GM18498 (cell line): ENCODE measurements at regions not wholly inside any gene's neighbourhood (a gene's known extent, or its start where the extent isn't known, plus 50 kb on each side); places are given as distances from the start of the nearest gene placed in this dataset.

Experiments
- ATAC-seq: cut with Tn5 transposase; IDR thresholded peaks from one replicate; pipeline ENCODE4 v1.9.1; 2021; ENCODE audit warnings: mild to moderate bottlenecking, moderate library complexity; ENCODE audit not compliant: unreplicated experiment

DNA sequence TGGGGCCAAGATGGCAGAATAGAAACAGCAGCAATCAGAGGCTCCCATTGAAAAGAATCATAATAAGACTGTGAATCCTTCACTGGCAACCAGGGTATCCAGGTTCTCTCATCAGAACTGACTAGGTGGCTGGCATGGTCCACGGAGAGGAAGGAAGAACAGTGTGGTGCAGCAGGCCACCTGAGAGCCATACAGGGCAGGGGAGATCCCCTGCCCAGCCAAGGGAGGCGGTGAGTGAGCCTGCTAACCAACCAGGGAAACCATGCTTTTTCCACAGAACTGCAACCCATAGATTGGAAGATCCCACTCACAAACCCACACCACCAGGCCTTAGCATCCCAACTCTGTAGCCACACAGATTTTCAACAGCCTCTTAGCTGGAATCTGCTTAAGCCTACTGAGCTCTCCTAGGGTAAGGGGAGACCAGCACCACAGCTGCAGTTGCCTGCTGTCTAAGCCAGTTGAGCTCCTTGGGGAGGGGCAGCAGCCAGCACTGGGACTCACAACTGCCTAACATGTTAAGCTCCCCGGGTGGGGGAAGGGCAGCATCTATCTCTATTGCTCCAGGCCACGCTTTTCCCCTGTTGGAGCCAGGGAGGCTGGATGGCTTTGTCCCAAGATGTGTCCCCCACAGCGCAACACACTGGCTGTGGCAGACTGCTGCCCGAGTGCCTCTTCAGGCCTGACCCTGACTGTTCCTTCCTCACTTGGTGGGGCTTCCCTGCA is 342.6 kb upstream of the CCDC196 start:
- no peak for ATAC-seq

DNA sequence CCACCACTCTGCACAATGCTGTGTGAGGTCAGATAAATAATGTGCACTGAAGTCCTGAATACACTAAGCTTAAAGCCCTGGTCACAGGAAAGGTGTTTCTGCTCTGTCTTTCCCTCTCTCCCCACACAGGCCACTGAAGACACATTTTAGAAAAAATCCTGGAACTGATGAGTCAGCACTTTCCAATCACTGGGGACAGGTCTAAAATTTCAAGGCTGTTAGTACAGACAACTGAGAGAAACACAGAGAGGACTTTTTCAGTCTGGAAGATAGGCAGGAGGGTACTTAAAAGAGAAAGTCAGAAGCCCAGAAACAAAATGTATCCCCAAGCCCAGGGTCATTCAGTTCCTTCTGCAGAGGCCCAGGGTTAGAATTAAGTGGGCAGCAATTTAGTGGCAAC is 333.9 kb upstream of the CCDC196 start:
- no peak for ATAC-seq

DNA sequence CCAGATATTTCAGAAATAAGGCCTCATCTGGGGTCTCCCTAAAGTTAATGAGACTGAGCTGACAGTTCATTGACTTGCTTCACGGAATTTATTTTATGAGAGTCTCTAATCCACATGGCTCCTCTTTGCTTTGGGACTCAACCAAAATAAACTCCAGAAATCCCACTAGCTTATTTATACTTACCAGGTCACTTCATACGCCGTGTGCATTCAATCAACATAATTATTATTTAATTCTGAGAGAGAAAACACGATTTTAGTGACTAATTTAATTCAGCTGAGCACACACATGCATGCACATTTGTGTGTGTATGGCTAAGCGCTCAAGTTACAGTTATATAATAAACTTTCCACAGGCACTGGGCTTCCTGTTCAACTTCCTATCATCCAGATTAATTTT is 333.4 kb upstream of the CCDC196 start:
- ATAC-seq, result no peak

DNA sequence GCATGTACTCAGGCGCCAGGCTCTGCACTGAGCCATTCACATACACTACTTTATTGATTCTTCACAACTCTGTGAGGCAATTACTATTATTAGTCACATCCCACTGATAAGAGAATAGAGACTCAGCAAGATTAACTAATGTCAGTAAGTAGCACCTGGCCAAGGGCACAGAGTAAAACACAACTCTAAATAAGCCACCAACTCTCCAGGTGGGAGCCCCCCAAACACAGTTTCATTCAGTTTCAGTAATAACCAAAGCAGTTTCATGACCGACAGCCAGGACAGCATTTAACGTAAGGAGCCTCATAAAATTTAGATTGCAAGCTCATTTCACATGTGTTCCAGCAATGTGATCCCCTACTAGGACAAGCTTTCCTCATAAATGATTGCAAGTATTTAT is 323.1 kb upstream of the CCDC196 start:
- ATAC-seq, result no peak

DNA sequence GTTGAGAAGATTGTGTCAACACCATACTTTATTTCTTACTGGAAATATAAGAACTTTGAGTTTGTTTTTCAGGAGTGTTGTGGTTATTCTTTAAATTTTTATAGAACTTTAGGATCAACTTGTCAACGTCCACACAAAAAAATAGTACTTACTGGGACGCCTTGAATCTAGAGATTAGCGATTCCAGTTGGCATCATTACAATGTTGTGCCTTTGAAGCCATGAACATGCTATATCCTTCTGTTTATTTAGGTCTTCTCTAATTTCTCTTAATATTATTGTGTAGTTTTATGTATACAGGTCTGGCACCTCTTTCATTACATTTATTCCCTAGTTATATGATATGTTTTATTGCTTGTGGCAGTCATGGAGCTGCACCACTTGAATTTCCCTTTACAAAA is 320.8 kb upstream of the CCDC196 start:
- ATAC-seq, result no peak

DNA sequence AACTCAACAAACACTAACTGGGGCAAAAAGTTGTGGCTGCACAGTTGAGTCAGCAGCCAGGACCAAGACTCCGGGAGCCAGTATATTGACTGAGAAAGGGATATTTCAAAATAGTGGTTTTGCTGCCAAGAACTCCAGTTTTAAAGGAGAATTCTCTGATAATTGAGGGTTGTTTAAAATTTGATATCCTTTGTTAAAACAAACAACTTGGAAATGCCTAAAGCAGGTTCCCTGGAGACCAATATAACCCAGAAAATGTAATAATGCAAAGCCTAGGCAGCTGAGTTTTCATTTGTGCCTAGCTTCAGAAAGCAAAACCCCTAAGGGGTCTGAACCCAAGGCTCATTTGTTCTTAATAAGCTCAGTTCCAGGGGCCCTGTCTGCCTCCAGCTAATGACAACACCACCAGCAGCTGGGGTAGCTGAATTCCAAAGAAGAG is 311.7 kb upstream of the CCDC196 start:
- ATAC-seq, result no peak

DNA sequence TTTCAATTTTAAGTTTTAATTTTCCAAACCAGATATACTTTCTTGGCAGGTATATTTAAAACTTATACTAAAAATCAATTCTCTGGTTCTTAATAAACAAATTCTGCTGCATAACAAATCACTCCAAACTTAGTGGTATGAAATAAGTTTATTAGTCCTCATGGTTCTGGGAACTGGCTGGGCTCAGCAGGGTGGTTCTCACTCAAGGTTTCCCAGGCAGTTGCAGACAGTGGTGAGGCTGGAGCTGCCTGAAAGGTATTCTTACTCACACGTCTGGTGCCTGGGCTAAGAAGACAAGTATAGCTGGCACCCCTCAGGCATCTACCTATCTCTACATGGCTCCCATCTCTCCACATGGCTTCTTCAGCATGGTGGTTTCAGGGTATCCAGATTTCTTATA is 308.2 kb upstream of the CCDC196 start:
- no peak for ATAC-seq

DNA sequence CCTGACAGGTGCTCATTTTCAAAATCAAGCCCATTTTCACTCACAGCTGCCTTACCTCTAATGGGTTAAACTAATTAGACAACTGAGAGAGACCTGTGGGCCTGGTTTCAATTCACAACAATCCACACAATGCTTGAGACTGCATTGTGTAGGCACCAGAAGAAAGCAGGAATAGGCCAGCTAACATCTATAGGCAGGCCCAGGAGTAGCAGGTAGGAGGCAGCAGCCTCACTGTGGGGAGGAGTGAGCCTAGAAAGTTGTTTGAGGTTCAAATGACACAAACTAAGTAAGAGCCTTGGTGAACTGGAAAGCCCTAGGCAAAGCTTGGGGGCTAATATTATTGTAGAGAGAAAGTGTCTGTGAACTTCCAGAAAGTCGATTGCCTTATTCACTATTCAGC is 289.5 kb upstream of the CCDC196 start:
- ATAC-seq, result no peak

DNA sequence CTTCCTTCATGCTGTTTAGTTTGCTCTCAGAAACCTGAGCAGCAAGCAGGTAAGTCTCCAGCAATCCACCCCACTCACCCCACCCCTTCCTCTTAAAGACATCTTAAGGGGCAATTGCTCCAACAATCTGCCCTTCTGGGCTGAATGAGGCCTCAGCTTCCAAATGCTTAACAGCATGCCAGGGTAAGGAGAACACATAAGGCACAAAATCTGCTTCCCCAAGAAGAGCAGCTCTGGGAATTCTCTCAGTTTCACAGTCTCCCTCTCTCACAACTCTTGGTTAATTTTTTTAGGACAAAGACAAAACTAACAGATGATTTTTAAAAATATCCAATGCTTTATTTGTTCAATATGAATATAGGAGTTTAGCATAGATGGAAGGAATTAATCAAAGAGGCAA is 288.9 kb upstream of the CCDC196 start:
- ATAC-seq, result no peak

DNA sequence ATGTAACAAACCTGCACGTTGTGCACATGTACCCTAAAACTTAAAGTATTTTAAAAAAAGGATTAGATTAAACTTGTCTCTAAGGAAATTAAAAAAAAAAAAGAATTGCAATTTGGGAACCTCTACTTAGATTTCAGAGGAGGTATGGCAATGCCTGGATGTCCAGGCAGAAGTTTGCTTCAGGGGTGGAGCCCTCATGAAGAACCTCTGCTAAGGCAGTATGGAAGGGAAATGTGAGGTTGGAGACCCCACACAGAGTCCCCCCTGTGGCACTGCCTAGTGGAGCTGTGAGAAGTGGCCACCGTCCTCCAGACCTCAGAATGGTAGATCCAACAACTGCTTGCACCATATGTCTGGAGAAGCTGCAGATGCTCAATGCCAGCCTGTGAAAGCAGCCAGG is 279.6 kb upstream of the CCDC196 start:
- no peak for ATAC-seq

DNA sequence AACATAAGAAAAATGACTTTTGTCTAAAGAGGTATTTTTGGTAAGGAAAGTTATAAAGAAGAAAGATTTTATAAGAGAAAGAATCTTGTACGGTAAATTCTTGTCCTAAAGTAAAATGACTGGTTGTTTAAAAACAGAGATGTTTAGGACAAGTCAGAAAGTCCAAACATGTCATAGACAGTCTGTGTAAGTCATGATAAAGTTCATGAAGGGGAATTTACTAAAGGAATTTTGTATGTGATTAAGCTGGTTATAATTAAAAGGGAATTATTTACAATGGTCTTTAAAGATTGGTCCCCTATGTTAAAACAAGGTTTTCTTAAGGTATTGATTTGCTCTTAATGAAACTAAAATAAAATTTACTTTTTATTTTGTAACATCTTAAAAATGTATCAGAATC is 269.4 kb upstream of the CCDC196 start:
- no peak for ATAC-seq

DNA sequence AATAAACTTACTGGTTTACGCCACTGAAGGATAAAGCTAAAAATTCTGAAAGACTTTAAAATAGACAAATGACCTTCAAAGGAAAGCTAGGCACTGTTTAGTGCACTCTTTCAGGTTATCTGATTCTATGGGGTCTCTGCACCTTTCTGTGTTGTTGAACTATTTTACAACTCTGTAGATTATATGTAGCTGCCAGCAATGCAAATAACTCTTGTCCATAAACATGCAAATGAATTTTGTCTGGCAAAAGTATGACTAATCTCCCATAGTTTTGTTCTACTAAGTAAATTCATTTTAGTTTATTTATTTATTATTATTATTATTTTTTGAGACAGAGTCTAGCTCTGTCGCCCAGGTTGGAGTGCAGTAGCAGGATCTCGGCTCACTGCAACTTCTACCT is 266.3 kb upstream of the CCDC196 start:
- no peak for ATAC-seq

DNA sequence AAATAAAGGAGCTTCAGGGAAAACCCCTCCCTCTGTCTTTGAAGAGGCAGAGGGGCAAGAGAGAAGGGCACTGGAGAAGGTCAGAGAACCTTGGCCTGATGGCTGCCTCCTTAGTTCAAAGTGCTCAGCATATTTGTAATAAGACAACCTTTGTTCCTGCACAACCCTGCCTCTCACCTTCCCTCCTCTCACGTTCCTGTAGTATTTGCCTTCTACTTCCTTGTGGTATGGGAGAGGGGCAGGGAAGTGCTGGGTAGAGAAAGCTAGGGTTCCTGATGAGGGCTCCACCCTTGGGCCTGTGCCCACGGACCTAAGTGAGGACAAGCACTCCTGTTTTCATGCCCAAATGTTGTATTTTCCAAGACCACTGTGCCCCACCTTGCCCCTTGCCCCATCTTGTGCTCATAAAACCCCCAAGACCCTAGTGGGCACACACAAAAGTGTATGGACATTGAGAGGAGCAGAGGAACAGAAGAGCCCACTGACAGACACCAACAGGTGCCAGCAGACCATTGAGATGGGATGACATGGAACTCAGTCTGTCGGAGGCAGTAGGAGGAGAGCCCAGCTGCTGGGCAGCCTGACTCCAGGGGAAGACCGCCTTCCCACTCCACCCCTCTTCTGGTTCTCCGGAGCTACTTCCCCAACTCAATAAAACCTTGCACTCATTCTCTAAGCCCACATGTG is 261.5 kb upstream of the CCDC196 start:
- no peak for ATAC-seq

DNA sequence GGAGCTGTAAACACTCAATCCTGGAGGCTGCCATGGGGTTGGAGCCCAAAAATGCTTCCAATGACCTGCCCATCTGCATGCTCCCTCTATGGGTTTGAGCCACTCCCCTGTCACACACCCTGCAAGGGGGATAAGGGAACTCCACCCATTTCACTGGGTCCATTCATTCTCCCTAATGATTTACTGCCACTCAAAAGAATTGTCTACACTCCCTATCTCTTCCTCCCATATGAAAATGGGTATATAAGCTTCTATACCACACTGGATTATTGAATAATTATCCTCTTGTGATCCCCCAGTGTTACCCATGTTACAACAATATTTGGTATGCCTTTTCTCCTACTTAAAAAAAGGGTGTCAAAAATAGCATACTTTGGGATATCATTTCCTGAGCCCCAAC is 260.8 kb upstream of the CCDC196 start:
- no peak for ATAC-seq

DNA sequence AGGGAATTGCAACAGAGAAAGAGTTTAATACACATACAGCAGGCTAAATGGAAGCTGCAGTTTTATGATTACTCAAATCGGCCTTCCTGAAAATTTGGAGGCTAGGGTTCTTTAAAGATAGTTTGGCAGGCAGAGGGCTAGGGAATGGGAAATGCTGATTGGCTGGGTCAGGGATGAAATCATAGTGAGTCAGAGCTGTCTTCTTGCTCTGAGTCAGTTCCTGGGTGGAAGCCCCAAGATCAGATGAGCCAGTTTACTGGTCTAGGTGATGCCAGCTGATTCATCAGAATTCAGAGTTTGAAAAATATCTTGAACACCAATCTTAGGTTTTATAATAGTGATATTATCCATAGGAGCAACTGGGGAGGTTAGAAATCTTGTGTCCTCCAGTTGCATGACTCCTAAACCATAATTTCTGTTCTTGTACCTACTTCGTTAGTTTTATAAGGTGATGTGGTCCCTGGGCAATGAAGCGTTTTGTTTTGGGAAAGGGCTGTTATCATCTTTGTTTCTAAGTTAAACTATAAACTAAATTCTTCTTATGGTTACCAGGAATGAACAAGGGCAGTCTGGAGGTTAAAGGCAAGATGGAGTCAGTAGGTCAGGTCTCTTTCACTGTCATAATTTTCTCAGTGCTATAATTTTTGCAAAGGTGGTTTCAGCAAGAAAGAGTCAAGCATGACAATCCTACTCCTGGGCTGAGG is 257.8 kb upstream of the CCDC196 start:
- ATAC-seq, result no peak

DNA sequence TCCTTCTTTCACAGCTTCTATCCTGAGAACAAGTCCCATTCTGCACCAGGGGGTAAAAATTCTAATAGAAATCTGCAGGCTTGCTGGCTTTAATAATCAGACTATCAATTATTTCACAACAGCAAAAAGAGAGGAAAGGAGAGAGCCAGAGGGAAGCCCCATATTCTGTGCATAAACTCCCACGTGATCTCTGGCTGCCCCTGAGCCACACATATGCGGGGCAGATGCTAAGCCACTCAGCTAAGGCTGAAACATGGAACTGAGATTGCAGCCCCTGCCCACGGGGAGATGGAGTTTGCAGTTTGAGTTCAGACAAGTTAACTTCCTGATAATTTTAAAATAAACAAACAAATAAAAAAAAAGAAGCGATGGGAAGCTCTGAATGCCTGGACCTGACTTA is 254.4 kb upstream of the CCDC196 start:
- no peak for ATAC-seq

DNA sequence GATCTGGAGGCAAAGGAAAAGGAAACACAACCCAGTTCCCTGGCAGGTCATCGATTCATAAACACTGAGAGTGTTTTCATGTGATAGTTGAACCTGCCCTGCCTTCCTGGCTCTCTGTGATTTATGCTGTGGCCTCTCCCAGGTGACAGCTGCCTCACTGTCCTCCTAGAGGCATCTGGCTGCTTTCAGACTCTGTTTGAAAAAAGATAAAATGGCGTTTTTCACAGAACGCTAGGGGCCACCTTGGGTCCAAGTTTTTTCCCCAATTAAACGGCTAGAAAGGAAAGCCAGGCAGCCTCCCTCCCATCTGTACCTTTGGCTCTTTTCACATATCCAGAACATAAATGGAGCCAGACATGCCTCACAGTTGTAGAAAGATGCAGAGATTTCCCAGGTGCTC is 252.6 kb upstream of the CCDC196 start:
- no peak for ATAC-seq

DNA sequence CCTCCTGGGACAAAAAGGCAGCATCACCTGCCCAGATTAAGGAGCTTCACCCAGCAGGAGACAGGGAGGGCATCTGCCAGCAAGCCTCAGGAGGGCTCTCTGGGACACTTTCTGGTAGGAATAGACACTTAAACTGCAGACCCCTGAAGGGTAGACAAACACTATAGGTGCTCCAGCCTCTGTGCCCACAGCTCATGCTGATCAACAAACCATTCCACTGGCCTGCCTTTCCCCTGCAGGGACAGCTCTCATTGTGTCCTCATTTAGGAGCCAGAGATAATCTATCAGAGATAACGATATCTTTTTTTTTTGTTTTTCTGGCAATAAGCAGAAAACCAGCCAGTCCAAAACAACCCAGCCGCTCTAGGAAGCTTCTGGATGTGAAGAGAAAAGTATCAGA is 251.8 kb upstream of the CCDC196 start:
- ATAC-seq, result no peak

DNA sequence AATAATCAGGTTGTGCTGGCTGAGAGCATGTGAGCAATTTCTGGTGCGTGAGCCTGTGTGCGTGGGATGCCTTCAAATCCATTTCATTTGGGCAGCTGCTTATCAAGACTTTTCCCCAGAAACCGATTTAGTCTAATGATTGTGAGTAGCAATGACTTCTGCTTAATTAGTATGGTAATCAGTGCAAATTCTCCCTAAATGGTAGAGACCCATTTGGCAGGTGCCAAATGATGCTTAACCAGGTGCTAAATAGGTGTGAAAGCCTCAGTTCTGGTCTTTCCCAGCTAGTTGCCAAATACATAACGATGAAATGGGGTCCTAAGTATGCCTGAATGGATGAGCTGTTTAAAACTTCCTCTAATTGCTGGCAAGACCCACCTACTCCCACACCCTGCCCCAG is 248.4 kb upstream of the CCDC196 start:
- no peak for ATAC-seq

DNA sequence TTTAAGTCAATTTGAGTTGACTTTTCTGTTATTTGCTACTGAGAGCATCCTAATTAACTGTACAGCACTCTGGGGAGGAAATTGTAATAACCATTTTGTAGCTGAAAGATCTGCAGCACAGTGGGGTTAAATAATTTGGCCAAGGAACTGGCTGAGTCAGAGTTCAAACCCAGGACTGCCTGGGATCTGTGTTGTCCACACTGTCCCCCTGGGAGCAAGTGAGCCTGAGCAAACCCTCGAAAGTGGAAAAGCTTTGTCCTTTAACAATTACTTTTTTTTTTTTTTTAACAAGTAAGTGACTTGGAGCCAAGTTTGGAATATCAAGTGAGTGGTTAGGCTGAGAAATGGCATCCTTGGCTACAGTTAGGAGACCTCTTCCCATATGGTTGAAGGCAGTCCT is 247.2 kb upstream of the CCDC196 start:
- no peak for ATAC-seq

DNA sequence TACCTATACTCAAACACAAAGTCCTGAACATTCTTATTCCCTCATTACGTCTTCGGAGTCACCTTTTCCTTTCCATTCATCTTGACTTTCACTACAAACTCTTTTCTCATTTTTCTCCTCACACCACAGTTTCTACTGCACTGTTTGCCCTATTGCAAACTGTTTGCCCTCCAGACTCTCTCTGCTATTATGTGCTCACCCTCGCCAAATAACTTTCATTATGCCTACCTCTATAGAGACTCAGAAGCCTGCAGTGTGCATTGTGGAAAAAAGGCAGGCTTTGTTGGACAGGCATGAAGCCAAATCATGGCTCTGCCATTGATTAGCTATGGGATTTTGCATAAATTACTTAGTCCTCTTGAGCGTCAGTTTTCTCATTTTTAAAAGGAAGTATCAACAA is 246.6 kb upstream of the CCDC196 start:
- ATAC-seq, result no peak

DNA sequence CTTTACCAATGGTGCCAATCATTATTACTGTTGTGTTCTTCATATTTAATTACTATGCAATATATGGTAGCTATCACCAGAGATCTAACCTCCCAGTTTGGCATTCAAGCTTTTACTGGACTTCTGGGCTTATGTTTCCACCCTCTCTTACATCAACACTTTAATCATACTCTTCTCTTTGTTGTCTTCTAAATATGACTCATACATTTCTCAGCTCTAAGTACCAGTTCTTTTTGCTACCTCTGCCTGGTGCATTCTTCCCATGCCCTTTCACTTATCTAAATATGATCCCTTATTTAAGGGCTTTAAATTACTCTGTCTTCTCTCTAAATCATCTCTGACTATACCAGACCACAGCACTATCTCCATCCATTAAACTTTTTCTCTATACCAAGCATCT is 246.1 kb upstream of the CCDC196 start:
- ATAC-seq, result no peak
